PC-3 (cell line): ENCODE measurements at regions not wholly inside any gene's neighbourhood (a gene's known extent, or its start where the extent isn't known, plus 50 kb on each side); places are given as distances from the start of the nearest gene placed in this dataset.

ENCODE experiments used
- EZH2 ChIP-seq: fragments of 300-600 bp; sonication (generic); IDR thresholded peaks from one replicate; pipeline ENCODE4 v1.6.1; 2017; ENCODE audit warnings: antibody characterized with exemption, mild to moderate bottlenecking, low read length; ENCODE audit not compliant: unreplicated experiment
- EZH2phosphoT487 ChIP-seq: fragments of 300-600 bp; sonication (generic); IDR thresholded peaks from 2 replicates; pipeline ENCODE4 v1.6.1; 2018; ENCODE audit warnings: mild to moderate bottlenecking, antibody characterized with exemption, low read length, borderline replicate concordance
- TF ChIP-seq, protein P1 (sequence below): fragments of 300-600 bp; sonication (generic); conservative IDR thresholded peaks from 2 replicates; pipeline ENCODE4 v1.5.1; 2017; ENCODE audit warnings: antibody characterized with exemption, low read depth, mild to moderate bottlenecking, low read length

DNA sequence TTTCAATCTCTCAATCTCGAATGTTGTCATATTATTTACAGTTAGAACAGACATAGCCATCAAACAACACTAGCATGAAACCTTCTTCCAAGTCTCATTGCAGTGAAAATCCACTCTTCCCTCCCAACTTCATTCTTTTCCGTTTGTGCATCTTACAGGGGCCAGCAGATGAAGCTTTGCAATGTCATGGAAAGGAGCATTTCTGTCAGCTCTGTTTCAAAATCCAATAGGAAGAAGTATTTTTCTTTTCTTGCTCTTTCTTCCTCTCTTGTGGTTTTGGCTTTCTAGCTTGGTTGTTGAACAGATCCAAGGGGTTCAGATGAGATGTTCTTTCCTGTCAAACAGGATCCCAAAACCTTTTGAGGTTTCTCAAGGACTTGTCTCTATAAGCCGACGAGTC lies 416.6 kb downstream of the AEBP2 start:
- TF ChIP-seq, protein P1, sequence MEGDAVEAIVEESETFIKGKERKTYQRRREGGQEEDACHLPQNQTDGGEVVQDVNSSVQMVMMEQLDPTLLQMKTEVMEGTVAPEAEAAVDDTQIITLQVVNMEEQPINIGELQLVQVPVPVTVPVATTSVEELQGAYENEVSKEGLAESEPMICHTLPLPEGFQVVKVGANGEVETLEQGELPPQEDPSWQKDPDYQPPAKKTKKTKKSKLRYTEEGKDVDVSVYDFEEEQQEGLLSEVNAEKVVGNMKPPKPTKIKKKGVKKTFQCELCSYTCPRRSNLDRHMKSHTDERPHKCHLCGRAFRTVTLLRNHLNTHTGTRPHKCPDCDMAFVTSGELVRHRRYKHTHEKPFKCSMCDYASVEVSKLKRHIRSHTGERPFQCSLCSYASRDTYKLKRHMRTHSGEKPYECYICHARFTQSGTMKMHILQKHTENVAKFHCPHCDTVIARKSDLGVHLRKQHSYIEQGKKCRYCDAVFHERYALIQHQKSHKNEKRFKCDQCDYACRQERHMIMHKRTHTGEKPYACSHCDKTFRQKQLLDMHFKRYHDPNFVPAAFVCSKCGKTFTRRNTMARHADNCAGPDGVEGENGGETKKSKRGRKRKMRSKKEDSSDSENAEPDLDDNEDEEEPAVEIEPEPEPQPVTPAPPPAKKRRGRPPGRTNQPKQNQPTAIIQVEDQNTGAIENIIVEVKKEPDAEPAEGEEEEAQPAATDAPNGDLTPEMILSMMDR = no peak
- no peak for TF ChIP-seq EZH2phosphoT487
- TF ChIP-seq EZH2 = no peak
